ENCODE measurements at regions not wholly inside any gene's neighbourhood (a gene's known extent, or its start where the extent isn't known, plus 50 kb on each side); places are given as distances from the start of the nearest gene placed in this dataset.
"Not testable (repeated sequence)": the region's sequence is repeated elsewhere in the genome, so short reads cannot be mapped to it uniquely, and the experiment has no call there.

DNA sequence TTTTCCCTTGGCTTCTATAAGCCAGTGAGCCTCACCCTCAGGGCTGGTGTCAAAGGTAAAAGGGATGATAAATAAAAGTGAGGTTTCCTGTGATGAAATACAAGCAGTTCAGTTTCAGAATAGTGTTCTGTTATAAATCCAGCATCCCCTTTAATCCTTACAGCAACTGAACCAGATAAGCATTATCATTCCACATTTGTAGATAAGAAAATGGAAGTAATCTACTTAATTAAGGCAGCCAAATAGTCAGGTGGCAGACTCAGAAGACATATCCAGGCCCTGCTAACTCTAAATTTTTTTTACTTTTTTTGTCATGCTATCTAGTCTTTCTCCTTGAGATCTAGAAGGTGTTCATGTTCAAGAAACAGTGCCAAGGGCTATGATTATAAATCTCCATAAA lies 99.4 kb upstream of the SOX21 start:
- DNase-seq (ENCODE audit: low read depth) = no peak

DNA sequence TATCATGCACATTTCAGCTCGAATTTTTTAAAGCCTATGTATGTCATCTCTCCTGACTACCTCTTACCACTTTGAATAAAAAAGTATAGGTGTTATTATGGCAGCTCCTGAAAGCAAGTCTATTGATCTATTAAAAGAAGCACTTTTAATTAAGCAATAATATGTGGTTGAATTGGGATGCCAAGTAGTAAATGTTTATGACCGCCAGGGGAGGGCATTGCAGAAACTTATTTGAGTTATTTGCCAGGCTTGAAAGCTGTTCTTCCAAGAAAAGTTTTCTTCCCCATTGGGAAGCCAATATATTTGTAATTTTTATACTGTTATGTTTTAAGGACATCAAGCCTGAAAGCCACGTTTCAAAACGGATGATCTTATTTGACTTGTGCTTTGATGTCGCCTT lies 88.1 kb upstream of the SOX21 start:
- H3K27me3 ChIP-seq (ENCODE audit: control insufficient read depth, insufficient read depth, low read length) = no peaks in the 10 kb centered on the region
- H3K4me3 ChIP-seq (ENCODE audit: low read depth, low read length) = no peak overlapping the region
- TF ChIP-seq, protein P1, sequence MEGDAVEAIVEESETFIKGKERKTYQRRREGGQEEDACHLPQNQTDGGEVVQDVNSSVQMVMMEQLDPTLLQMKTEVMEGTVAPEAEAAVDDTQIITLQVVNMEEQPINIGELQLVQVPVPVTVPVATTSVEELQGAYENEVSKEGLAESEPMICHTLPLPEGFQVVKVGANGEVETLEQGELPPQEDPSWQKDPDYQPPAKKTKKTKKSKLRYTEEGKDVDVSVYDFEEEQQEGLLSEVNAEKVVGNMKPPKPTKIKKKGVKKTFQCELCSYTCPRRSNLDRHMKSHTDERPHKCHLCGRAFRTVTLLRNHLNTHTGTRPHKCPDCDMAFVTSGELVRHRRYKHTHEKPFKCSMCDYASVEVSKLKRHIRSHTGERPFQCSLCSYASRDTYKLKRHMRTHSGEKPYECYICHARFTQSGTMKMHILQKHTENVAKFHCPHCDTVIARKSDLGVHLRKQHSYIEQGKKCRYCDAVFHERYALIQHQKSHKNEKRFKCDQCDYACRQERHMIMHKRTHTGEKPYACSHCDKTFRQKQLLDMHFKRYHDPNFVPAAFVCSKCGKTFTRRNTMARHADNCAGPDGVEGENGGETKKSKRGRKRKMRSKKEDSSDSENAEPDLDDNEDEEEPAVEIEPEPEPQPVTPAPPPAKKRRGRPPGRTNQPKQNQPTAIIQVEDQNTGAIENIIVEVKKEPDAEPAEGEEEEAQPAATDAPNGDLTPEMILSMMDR (IDR thresholded peaks at IDR 0.05; ENCODE audit: insufficient read depth, low read length, severe bottlenecking) = peak; percentile 37
- DNase-seq (ENCODE audit: low read depth) = peak; percentile 54
- H3K36me3 ChIP-seq (ENCODE audit: control insufficient read depth, insufficient read depth, low read length) = no peaks in the 10 kb centered on the region
- FAIRE-seq = no peak

More for the DNA sequence above, 99.4 kb upstream of the SOX21 start:
- no peak for FAIRE-seq
- Histone ChIP-seq H3K36me3 (ENCODE audit: control insufficient read depth, insufficient read depth, low read length) (no peaks in the 10 kb centered on the region), H3K4me3 (ENCODE audit: low read depth, low read length) (no peak overlapping the region), H3K27me3 (ENCODE audit: control insufficient read depth, insufficient read depth, low read length) (no peaks in the 10 kb centered on the region)
- TF ChIP-seq, protein P1 (IDR thresholded peaks at IDR 0.05; ENCODE audit: insufficient read depth, low read length, severe bottlenecking) = no peak

- no peaks in the 10 kb centered on the region for H3K27me3 ChIP-seq (ENCODE audit: control insufficient read depth, insufficient read depth, low read length)
- TF ChIP-seq, protein P1 (IDR thresholded peaks at IDR 0.05; ENCODE audit: insufficient read depth, low read length, severe bottlenecking) = no peak
- FAIRE-seq (no peak), DNase-seq (ENCODE audit: low read depth) (peak; percentile 10)
- H3K36me3 ChIP-seq (ENCODE audit: control insufficient read depth, insufficient read depth, low read length) = no peaks in the 10 kb centered on the region
- no peak overlapping the region for H3K4me3 ChIP-seq (ENCODE audit: low read depth, low read length)
These were observed 87.0 kb upstream of the SOX21 start for GRCh38 chr13:94799299-94799698.

- TF ChIP-seq, protein P1 (IDR thresholded peaks at IDR 0.05; ENCODE audit: insufficient read depth, low read length, severe bottlenecking) = no peak
- Histone ChIP-seq H3K36me3 (ENCODE audit: control insufficient read depth, insufficient read depth, low read length) (no peaks in the 10 kb centered on the region), H3K4me3 (ENCODE audit: low read depth, low read length) (no peak overlapping the region), H3K27me3 (ENCODE audit: control insufficient read depth, insufficient read depth, low read length) (no peaks in the 10 kb centered on the region)
- FAIRE-seq = no peak
- no peak for DNase-seq (ENCODE audit: low read depth)
These were observed 86.4 kb upstream of the SOX21 start for GRCh38 chr13:94798738-94799137.

- TF ChIP-seq, protein P1 (IDR thresholded peaks at IDR 0.05; ENCODE audit: insufficient read depth, low read length, severe bottlenecking) = no peak
- DNase-seq (ENCODE audit: low read depth) (no peak), FAIRE-seq (no peak)
- Histone ChIP-seq H3K36me3 (ENCODE audit: control insufficient read depth, insufficient read depth, low read length) (no peaks in the 10 kb centered on the region), H3K27me3 (ENCODE audit: control insufficient read depth, insufficient read depth, low read length) (no peaks in the 10 kb centered on the region), H3K4me3 (ENCODE audit: low read depth, low read length) (no peak overlapping the region)
These were observed 82.9 kb upstream of the SOX21 start for GRCh38 chr13:94795292-94795691.

DNA sequence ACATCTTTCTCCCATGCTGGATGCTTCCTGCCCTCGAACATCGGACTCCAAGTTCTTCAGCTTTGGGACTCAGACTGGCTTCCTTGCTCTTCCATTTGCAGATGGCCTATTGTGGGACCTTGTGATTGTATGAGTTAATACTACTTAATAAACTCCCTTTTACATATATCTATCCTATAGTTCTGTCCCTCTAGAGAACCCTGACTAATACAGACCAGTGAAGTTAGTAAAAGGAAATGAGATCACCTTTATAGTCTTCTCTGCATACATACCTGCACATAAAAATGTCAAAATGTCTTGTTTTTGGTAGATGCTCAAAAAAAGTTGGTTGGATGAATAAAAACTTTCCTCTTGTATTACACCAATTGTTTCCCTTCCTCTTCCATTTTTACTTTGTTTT lies 73.9 kb upstream of the SOX21 start:
- DNase-seq (ENCODE audit: low read depth); FAIRE-seq; H3K27me3 ChIP-seq (ENCODE audit: control insufficient read depth, insufficient read depth, low read length); H3K4me3 ChIP-seq (ENCODE audit: low read depth, low read length); H3K36me3 ChIP-seq (ENCODE audit: control insufficient read depth, insufficient read depth, low read length): not testable (repeated sequence)

Measured in bronchial epithelial cell (primary cell).